A673 (cell line): ENCODE measurements at regions not wholly inside any gene's neighbourhood (a gene's known extent, or its start where the extent isn't known, plus 50 kb on each side); places are given as distances from the start of the nearest gene placed in this dataset.
A peak's percentile ranks its signal among the peaks of the same experiment; 100 is the strongest.

Source experiments
- BruUV-seq: library from RNA; stranded (reverse); fragments of 400-500 nt; replicated peaks from 2 replicates; lab custom pipeline; 2021; lab: Mats Ljungman, UMichigan
- CTCF ChIA-PET: fragments of 300-600 bp; sonication (Branson Sonifier 250); formaldehyde crosslinking; loops from one replicate; lab custom pipeline; 2022; ENCODE audit warnings: antibody characterized with exemption; lab: Charles Lee
- POLR2A ChIA-PET: fragments of 300-600 bp; sonication (Branson Sonifier 250); formaldehyde crosslinking; loops from one replicate; lab custom pipeline; 2022; ENCODE audit warnings: antibody characterized with exemption; ENCODE audit not compliant: low non-redundant PET; lab: Charles Lee
- DNase-seq: peaks from one replicate; pipeline ENCODE4 v3.0.0-alpha.2; 2015; ENCODE audit warnings: low spot score
- H3K27ac ChIP-seq: fragments of 200-600 bp; sonication (generic); 2 replicates; pipeline ENCODE4 v1.5.1; 2016; ENCODE audit warnings: mixed run types, low read depth, mild to moderate bottlenecking, mixed read lengths, antibody characterized with exemption, low read length; ENCODE audit not compliant: poor library complexity, severe bottlenecking
- H3K27me3 ChIP-seq: fragments of 200-600 bp; sonication (generic); replicated peaks from 2 replicates; pipeline ENCODE4 v1.6.1; 2017; ENCODE audit warnings: mixed run types, low read depth, mild to moderate bottlenecking, mixed read lengths, antibody characterized with exemption, low read length; ENCODE audit not compliant: insufficient read depth, poor library complexity
- H3K36me3 ChIP-seq: fragments of 200-600 bp; sonication (generic); 2 replicates; pipeline ENCODE4 v1.6.1; 2016; ENCODE audit warnings: mixed run types, mild to moderate bottlenecking, mixed read lengths, antibody characterized with exemption, low read length; ENCODE audit not compliant: insufficient read depth, poor library complexity, severe bottlenecking
- H3K4me1 ChIP-seq: fragments of 200-600 bp; sonication (generic); 2 replicates; pipeline ENCODE4 v1.6.1; 2017; ENCODE audit warnings: mixed run types, mild to moderate bottlenecking, mixed read lengths, antibody characterized with exemption, low read length; ENCODE audit not compliant: insufficient read depth, poor library complexity, severe bottlenecking
- H3K4me3 ChIP-seq: fragments of 200-600 bp; sonication (generic); 2 replicates; pipeline ENCODE4 v1.5.1; 2016; ENCODE audit warnings: low read depth, mixed run types, mild to moderate bottlenecking, mixed read lengths, low read length; ENCODE audit not compliant: poor library complexity, severe bottlenecking
- H3K9me3 ChIP-seq: fragments of 200-600 bp; sonication (generic); 2 replicates; pipeline ENCODE4 v1.6.1; 2016; ENCODE audit warnings: mixed run types, low read depth, mild to moderate bottlenecking, mixed read lengths, antibody characterized with exemption, low read length; ENCODE audit not compliant: poor library complexity, severe bottlenecking
- CTCF ChIP-seq: fragments of 300-800, 200-600 bp; sonication (generic); conservative IDR thresholded peaks from 2 replicates; pipeline ENCODE4 v1.5.1; 2017; ENCODE audit warnings: low read depth, mild to moderate bottlenecking, antibody characterized with exemption, low read length, moderate library complexity, mixed read lengths
- EZH2 ChIP-seq: fragments of 200-600 bp; sonication (generic); IDR thresholded peaks from 2 replicates; pipeline ENCODE4 v1.6.1; 2017; ENCODE audit warnings: borderline replicate concordance, low read depth, mild to moderate bottlenecking, mixed read lengths, antibody characterized with exemption, low read length; ENCODE audit not compliant: poor library complexity, severe bottlenecking
- intact Hi-C: fragments of 100-400 bp; cut with micrococcal nuclease; formaldehyde crosslinking; loops from one replicate; pipeline ENCODE4 v1.10.0; 2022; ENCODE audit not compliant: unreplicated experiment

- BruUV-seq: no TSS peak
- Histone ChIP-seq H3K4me3 (no peak overlapping the region), H3K27ac (no peak overlapping the region), H3K27me3 (no peaks in the 10 kb centered on the region), H3K9me3 (no peaks in the 10 kb centered on the region), H3K36me3 (no peaks in the 10 kb centered on the region), H3K4me1 (peaks cover 4% of the 10 kb centered on the region)
- intact Hi-C loops: no loop called here
- ChIA-PET CTCF (no interaction called here), POLR2A (no interaction called here)
- TF ChIP-seq CTCF (no peak), EZH2 (no peak)
- no peak for DNase-seq
Observed at GRCh38 chr3:42037318-42037945, 53.7 kb upstream of the TRAK1 start.

- BruUV-seq: no TSS peak
- CTCF ChIA-PET: no interaction called here
Observed at GRCh38 chr3:42036483-42036823, 54.7 kb upstream of the TRAK1 start.

GRCh38 chr3:42035816-42036482 is 55.2 kb upstream of the TRAK1 start:
- Histone ChIP-seq H3K9me3 (no peaks in the 10 kb centered on the region), H3K4me1 (peaks cover 15% of the 10 kb centered on the region), H3K36me3 (no peaks in the 10 kb centered on the region), H3K27ac (no peak overlapping the region), H3K4me3 (no peak overlapping the region), H3K27me3 (no peaks in the 10 kb centered on the region)
- no TSS peak for BruUV-seq
- intact Hi-C loops: no loop called here
- ChIA-PET POLR2A (no interaction called here), CTCF (no interaction called here)
- no peak for DNase-seq
- TF ChIP-seq CTCF (no peak), EZH2 (no peak)

More at GRCh38 chr3:42036483-42036823, 54.7 kb upstream of the TRAK1 start:
- H3K4me3 ChIP-seq: no peak overlapping the region
- H3K27me3 ChIP-seq: no peaks in the 10 kb centered on the region
- DNase-seq: peak; percentile 49
- no peaks in the 10 kb centered on the region for H3K36me3 ChIP-seq
- H3K4me1 ChIP-seq: peaks cover 14% of the 10 kb centered on the region
- no peak overlapping the region for H3K27ac ChIP-seq
- TF ChIP-seq CTCF: no peak
- TF ChIP-seq EZH2: no peak
- intact Hi-C loops: no loop called here
- POLR2A ChIA-PET: no interaction called here
- H3K9me3 ChIP-seq: no peaks in the 10 kb centered on the region
